Endothelial cell of umbilical vein (primary cell): ENCODE measurements at regions not wholly inside any gene's neighbourhood (a gene's known extent, or its start where the extent isn't known, plus 50 kb on each side); places are given as distances from the start of the nearest gene placed in this dataset.

Experiments used
- BruUV-seq: library from RNA; stranded (reverse); fragments of 400-500 nt; replicated peaks from 2 replicates; lab custom pipeline; 2021; lab: Mats Ljungman, UMichigan
- CTCF ChIA-PET: fragments of 300-600, 350-600 bp; sonication (Branson Sonifier 250); formaldehyde crosslinking; loops from one replicate; lab custom pipeline; 2021; ENCODE audit warnings: antibody characterized with exemption, inconsistent platforms; lab: Charles Lee
- POLR2A ChIA-PET: fragments of 300-600, 350-600 bp; sonication (Branson Sonifier 250); formaldehyde crosslinking; loops from one replicate; lab custom pipeline; 2021; ENCODE audit warnings: antibody characterized with exemption, inconsistent platforms; lab: Charles Lee
- DNase-seq: peaks from one replicate; pipeline ENCODE4 v3.0.0-alpha.2; 2011; ENCODE audit warnings: low read depth, low spot score
- FAIRE-seq: peaks from 2 replicates; lab custom pipeline; 2011; peaks lifted over from hg19 to GRCh38; lab: Jason Lieb, UNC
- H2AFZ ChIP-seq: 2 replicates; pipeline ENCODE4 v1.6.0; 2012; ENCODE audit warnings: low read depth, low read length, control low read depth, inconsistent platforms
- H3K27ac ChIP-seq: 2 replicates; pipeline ENCODE4 v1.5.1; 2011; ENCODE audit warnings: low read depth, mild to moderate bottlenecking, control low read depth, low read length, moderate library complexity; ENCODE audit not compliant: insufficient read depth
- H3K27me3 ChIP-seq, 2 experiments: 2 replicates each; pipeline versions ENCODE4 v1.6.0 to v1.6.1; 2011; ENCODE audit warnings: low read length in 2 of 2, mixed read lengths in 1 of 2; ENCODE audit not compliant: control insufficient read depth in 2 of 2, insufficient read depth in 2 of 2
- H3K36me3 ChIP-seq, 2 experiments: 2 replicates in 1 of 2; 3 replicates in 1 of 2; pipeline ENCODE4 v1.5.1; 2011; ENCODE audit warnings: low read length in 2 of 2, mild to moderate bottlenecking in 1 of 2, moderate library complexity in 1 of 2; ENCODE audit not compliant: control insufficient read depth in 2 of 2, insufficient read depth in 2 of 2; ENCODE audit errors: extremely low read depth in 1 of 2
- H3K4me1 ChIP-seq: 3 replicates; pipeline ENCODE4 v1.5.1; 2011; ENCODE audit warnings: mild to moderate bottlenecking, low read length; ENCODE audit not compliant: control insufficient read depth, insufficient read depth; ENCODE audit errors: extremely low read depth
- H3K4me2 ChIP-seq: 2 replicates; pipeline ENCODE4 v1.6.1; 2011; ENCODE audit warnings: low read length, control low read depth, mixed read lengths; ENCODE audit not compliant: insufficient read depth
- H3K4me3 ChIP-seq, 3 experiments: fragments of 200-600 bp in 1 of 3; sonication (generic), shearing (Covaris generic) in 1 of 3; replicated peaks in 1 of 3; 2 replicates each; pipeline ENCODE4 v1.5.1; 2011 to 2016; ENCODE audit warnings: control low read depth in 3 of 3, low read length in 3 of 3, mild to moderate bottlenecking in 2 of 3, inconsistent platforms in 1 of 3, low read depth in 1 of 3, moderate library complexity in 1 of 3; ENCODE audit not compliant: insufficient read depth in 1 of 3
- H3K79me2 ChIP-seq: 2 replicates; pipeline ENCODE4 v1.6.0; 2012; ENCODE audit warnings: low read length, inconsistent platforms; ENCODE audit not compliant: control insufficient read depth, insufficient read depth
- H3K9ac ChIP-seq: replicated peaks from 2 replicates; pipeline ENCODE3; 2011; ENCODE audit warnings: low read length, control low read depth; ENCODE audit not compliant: insufficient read depth; ENCODE audit errors: extremely low read depth
- H3K9me1 ChIP-seq: replicated peaks from 3 replicates; pipeline ENCODE4 v1.6.0; 2011; ENCODE audit warnings: mild to moderate bottlenecking, low read length; ENCODE audit not compliant: control insufficient read depth, insufficient read depth; ENCODE audit errors: extremely low read depth
- H3K9me3 ChIP-seq: replicated peaks from 2 replicates; pipeline ENCODE4 v1.5.1; 2012; ENCODE audit warnings: low read length, inconsistent platforms; ENCODE audit not compliant: control insufficient read depth, insufficient read depth
- H4K20me1 ChIP-seq: replicated peaks from 2 replicates; pipeline ENCODE3; 2011; ENCODE audit warnings: mild to moderate bottlenecking, low read length; ENCODE audit not compliant: control insufficient read depth, insufficient read depth; ENCODE audit errors: extremely low read depth
- CTCF ChIP-seq, 2 donors: IDR thresholded peaks; 1 replicate in 1 of 2; 2 replicates in 1 of 2; pipeline ENCODE4 v1.5.1; 2011; ENCODE audit warnings: low read length in 2 of 2, mild to moderate bottlenecking in 2 of 2, moderate library complexity in 2 of 2, control low read depth in 1 of 2, inconsistent platforms in 1 of 2, low read depth in 1 of 2; ENCODE audit not compliant: insufficient read depth in 1 of 2; ENCODE audit errors: extremely low read depth in 1 of 2
- EZH2 ChIP-seq: IDR thresholded peaks from 2 replicates; pipeline ENCODE4 v1.6.1; 2012; ENCODE audit warnings: borderline replicate concordance, low read depth, mild to moderate bottlenecking, moderate library complexity, low read length, inconsistent platforms; ENCODE audit not compliant: severe bottlenecking
- FOS ChIP-seq: IDR thresholded peaks from 2 replicates; pipeline ENCODE4 v1.6.1; 2011; ENCODE audit warnings: mild to moderate bottlenecking, low read length, moderate library complexity, borderline replicate concordance; ENCODE audit not compliant: insufficient read depth
- GATA2 ChIP-seq: IDR thresholded peaks from 2 replicates; pipeline ENCODE4 v1.7.0; 2011; ENCODE audit warnings: low read depth, mild to moderate bottlenecking, moderate library complexity, mixed read lengths, low read length; ENCODE audit not compliant: insufficient read length, insufficient read depth
- JUN ChIP-seq: IDR thresholded peaks from 2 replicates; pipeline ENCODE4 v1.6.1; 2011; ENCODE audit warnings: borderline replicate concordance, low read depth; ENCODE audit not compliant: insufficient read length, insufficient read depth
- MAX ChIP-seq: IDR thresholded peaks from 2 replicates; pipeline ENCODE4 v1.6.1; 2011; ENCODE audit not compliant: insufficient read depth, insufficient read length
- MYC ChIP-seq: IDR thresholded peaks from one replicate; pipeline ENCODE4 v1.6.1; 2011; ENCODE audit warnings: mild to moderate bottlenecking, low read depth, low read length
- POLR2A ChIP-seq: IDR thresholded peaks from 2 replicates; pipeline ENCODE4 v1.6.1; 2012; ENCODE audit warnings: low read depth, mild to moderate bottlenecking, control low read depth, low read length
- POLR2AphosphoS5 ChIP-seq: IDR thresholded peaks from 2 replicates; pipeline ENCODE4 v1.6.1; 2012; ENCODE audit warnings: low read depth, mild to moderate bottlenecking, control low read depth, low read length, moderate library complexity; ENCODE audit not compliant: insufficient read depth
- dilution Hi-C: fragments of 300-500 bp; cut with MboI; formaldehyde crosslinking; loops from one replicate; pipeline ENCODE4 v1.15.0; 2019; ENCODE audit warnings: low sequenced_read_pairs; ENCODE audit not compliant: extremely low pct_ligation_motif_present
- intact Hi-C: fragments of 100-400 bp; cut with micrococcal nuclease; formaldehyde crosslinking; loops from one replicate; pipeline ENCODE4 v1.10.0; 2022

GRCh38 chr6:14280006-14280510, 162.5 kb downstream of the CD83 start:
- no peaks in the 10 kb centered on the region for H3K4me1 ChIP-seq

More at GRCh38 chr6:14280006-14280510, 162.5 kb downstream of the CD83 start:
- H4K20me1 ChIP-seq, result no peaks in the 10 kb centered on the region
- no peak overlapping the region for H2AFZ ChIP-seq
- H3K79me2 ChIP-seq, result no peaks in the 10 kb centered on the region
- H3K9me3 ChIP-seq, result peaks cover 9% of the 10 kb centered on the region
- no peaks in the 10 kb centered on the region for H3K36me3 ChIP-seq
- DNase-seq (no peak), FAIRE-seq (no peak)
- intact Hi-C loops (no loop called here), dilution Hi-C loops (no loop called here)
- TF ChIP-seq POLR2AphosphoS5 (no peak), MAX (no peak), CTCF (IDR thresholded peaks at IDR 0.05; ENCODE audit: extremely low read depth in 1 of 2, insufficient read depth in 1 of 2, low read depth in 1 of 2, low read length in 2 of 2) (no peak), MYC (no peak), JUN (no peak), POLR2A (no peak), EZH2 (no peak), FOS (no peak), GATA2 (no peak)
- ChIA-PET POLR2A (no interaction called here), CTCF (interaction anchor here (1.0 kb wide), 1 partner anchor 9 kb away, joined by 3 read pairs; no protein-coding TSS in a partner anchor)
- BruUV-seq, result no TSS peak
- H3K9me1 ChIP-seq, result no peaks in the 10 kb centered on the region
- H3K27ac ChIP-seq, result no peak overlapping the region
- no peaks in the 10 kb centered on the region for H3K27me3 ChIP-seq
- H3K4me3 ChIP-seq, result no peak overlapping the region
- H3K9ac ChIP-seq, result no peak overlapping the region
- no peak overlapping the region for H3K4me2 ChIP-seq
